MCF 10A (cell line): ENCODE measurements at regions not wholly inside any gene's neighbourhood (a gene's known extent, or its start where the extent isn't known, plus 50 kb on each side); places are given as distances from the start of the nearest gene placed in this dataset.

Experiments used
- BruUV-seq: library from RNA; stranded (reverse); fragments of 400-500 nt; replicated peaks from 2 replicates; lab custom pipeline; 2021; lab: Mats Ljungman, UMichigan
- CTCF ChIA-PET: fragments of 300-600 bp; sonication (Branson Sonifier 250); formaldehyde crosslinking; extraction: SDS; loops from one replicate; lab custom pipeline; 2021; ENCODE audit warnings: antibody characterized with exemption, inconsistent platforms; lab: Yijun Ruan, JAX
- POLR2A ChIA-PET: fragments of 300-600, 350-650 bp; sonication (Branson Sonifier 250); formaldehyde crosslinking; extraction: SDS; loops from one replicate; lab custom pipeline; 2020; ENCODE audit warnings: antibody characterized with exemption, inconsistent platforms; lab: Yijun Ruan, JAX
- DNase-seq: peaks from one replicate; pipeline ENCODE4 v3.0.0-alpha.2; 2018; ENCODE audit not compliant: unreplicated experiment
- H3K27ac Mint-ChIP-seq: one replicate; pipeline ENCODE4 v1.8.0; 2022; ENCODE audit warnings: mild to moderate bottlenecking, low read depth, mixed read lengths; ENCODE audit not compliant: unreplicated experiment
- H3K27me3 Mint-ChIP-seq: one replicate; pipeline ENCODE4 v1.8.0; 2022; ENCODE audit warnings: mixed read lengths; ENCODE audit not compliant: insufficient read depth, unreplicated experiment
- H3K36me3 Mint-ChIP-seq: one replicate; pipeline ENCODE4 v1.8.0; 2022; ENCODE audit warnings: mild to moderate bottlenecking, moderate library complexity, mixed read lengths; ENCODE audit not compliant: insufficient read depth, unreplicated experiment
- H3K4me1 Mint-ChIP-seq: one replicate; pipeline ENCODE4 v1.8.0; 2022; ENCODE audit warnings: mixed read lengths; ENCODE audit not compliant: insufficient read depth, unreplicated experiment
- H3K4me3 Mint-ChIP-seq: one replicate; pipeline ENCODE4 v1.8.0; 2022; ENCODE audit warnings: mild to moderate bottlenecking, moderate library complexity, mixed read lengths; ENCODE audit not compliant: unreplicated experiment
- H3K9me3 Mint-ChIP-seq: one replicate; pipeline ENCODE4 v1.8.0; 2022; ENCODE audit warnings: mixed read lengths; ENCODE audit not compliant: unreplicated experiment
- intact Hi-C: fragments of 100-400 bp; cut with micrococcal nuclease; formaldehyde crosslinking; loops from 2 replicates; pipeline ENCODE4 v1.14.1; 2022
- TF ChIP-seq, protein P1 (sequence below): fragments of 200-600 bp; IDR thresholded peaks from one replicate; pipeline ENCODE4 v1.8.0; 2022; ENCODE audit warnings: antibody characterized with exemption, mild to moderate bottlenecking; ENCODE audit not compliant: unreplicated experiment

GRCh38 chr21:25307489-25307888, 299.8 kb downstream of the MRPL39 start:
- ChIA-PET CTCF (no interaction called here), POLR2A (no interaction called here)
- no peaks in the 10 kb centered on the region for H3K4me1 Mint-ChIP-seq
- no peak overlapping the region for H3K27ac Mint-ChIP-seq
- H3K27me3 Mint-ChIP-seq, result no peaks in the 10 kb centered on the region
- TF ChIP-seq, protein P1, sequence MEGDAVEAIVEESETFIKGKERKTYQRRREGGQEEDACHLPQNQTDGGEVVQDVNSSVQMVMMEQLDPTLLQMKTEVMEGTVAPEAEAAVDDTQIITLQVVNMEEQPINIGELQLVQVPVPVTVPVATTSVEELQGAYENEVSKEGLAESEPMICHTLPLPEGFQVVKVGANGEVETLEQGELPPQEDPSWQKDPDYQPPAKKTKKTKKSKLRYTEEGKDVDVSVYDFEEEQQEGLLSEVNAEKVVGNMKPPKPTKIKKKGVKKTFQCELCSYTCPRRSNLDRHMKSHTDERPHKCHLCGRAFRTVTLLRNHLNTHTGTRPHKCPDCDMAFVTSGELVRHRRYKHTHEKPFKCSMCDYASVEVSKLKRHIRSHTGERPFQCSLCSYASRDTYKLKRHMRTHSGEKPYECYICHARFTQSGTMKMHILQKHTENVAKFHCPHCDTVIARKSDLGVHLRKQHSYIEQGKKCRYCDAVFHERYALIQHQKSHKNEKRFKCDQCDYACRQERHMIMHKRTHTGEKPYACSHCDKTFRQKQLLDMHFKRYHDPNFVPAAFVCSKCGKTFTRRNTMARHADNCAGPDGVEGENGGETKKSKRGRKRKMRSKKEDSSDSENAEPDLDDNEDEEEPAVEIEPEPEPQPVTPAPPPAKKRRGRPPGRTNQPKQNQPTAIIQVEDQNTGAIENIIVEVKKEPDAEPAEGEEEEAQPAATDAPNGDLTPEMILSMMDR, result no peak
- H3K36me3 Mint-ChIP-seq, result no peaks in the 10 kb centered on the region
- BruUV-seq, result no TSS peak
- H3K4me3 Mint-ChIP-seq, result no peak overlapping the region
- peaks cover 15% of the 10 kb centered on the region for H3K9me3 Mint-ChIP-seq
- intact Hi-C loops, result no loop called here
- DNase-seq, result no peak

DNA sequence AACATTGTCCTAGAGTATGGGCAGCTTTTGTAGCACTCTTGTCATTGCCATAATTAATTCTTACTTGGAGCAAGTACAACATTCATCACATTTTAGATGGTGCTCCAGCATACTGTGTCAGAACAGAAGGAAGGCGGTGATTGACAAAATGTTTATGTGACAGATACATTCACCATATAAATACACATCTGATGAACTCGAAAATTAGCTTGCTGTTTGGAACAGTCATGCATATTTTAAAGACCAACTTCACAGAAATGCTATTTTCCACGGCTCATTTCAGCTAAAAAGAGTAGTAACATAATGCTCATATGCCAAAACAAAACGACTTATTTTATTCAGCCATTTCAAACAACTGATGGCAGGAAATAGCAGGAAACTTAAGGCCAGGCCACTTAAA, 302.7 kb downstream of the MRPL39 start:
- Mint-ChIP-seq H3K27me3 (no peaks in the 10 kb centered on the region), H3K4me1 (peaks cover 11% of the 10 kb centered on the region), H3K4me3 (no peak overlapping the region), H3K36me3 (no peaks in the 10 kb centered on the region), H3K27ac (no peak overlapping the region), H3K9me3 (peaks cover 7% of the 10 kb centered on the region)
- intact Hi-C loops, result no loop called here
- ChIA-PET CTCF (no interaction called here), POLR2A (interaction anchor here (0.6 kb wide), 1 partner anchor 55 kb away, joined by 4 read pairs; no protein-coding TSS in a partner anchor)
- TF ChIP-seq, protein P1, result no peak
- no peak for DNase-seq
- no TSS peak for BruUV-seq

DNA sequence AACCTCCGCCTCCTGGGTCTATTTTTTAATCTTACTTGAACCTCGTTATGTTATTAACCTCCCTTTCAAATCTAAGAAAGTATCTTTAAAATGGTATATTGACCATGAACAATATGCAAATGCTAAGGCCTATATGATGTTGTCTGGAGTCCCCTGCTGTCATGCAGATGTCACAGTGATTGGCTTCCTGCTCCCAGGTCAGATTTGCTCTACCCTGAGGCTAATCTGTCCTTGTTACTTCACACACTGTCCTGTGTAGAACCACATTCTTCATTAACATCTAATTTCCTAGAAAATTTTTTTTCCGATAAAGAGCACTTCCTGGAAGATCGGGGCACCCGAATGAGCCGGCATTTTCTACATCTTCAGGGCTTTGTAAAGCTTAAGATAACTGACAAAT, 306.6 kb downstream of the MRPL39 start:
- Mint-ChIP-seq H3K27ac (no peak overlapping the region), H3K4me3 (no peak overlapping the region), H3K36me3 (no peaks in the 10 kb centered on the region), H3K27me3 (no peaks in the 10 kb centered on the region), H3K4me1 (peaks cover 22% of the 10 kb centered on the region), H3K9me3 (peaks cover 7% of the 10 kb centered on the region)
- intact Hi-C loops, result no loop called here
- ChIA-PET CTCF (interaction anchor here (0.6 to 0.9 kb wide), 3 partner anchors 17 to 255 kb away, joined by 3 to 4 read pairs (median 3); no protein-coding TSS in a partner anchor), POLR2A (no interaction called here)
- no TSS peak for BruUV-seq
- TF ChIP-seq, protein P1, result no peak
- no peak for DNase-seq

- no peak for DNase-seq
- no peak overlapping the region for H3K27ac Mint-ChIP-seq
- POLR2A ChIA-PET, result no interaction called here
- no peaks in the 10 kb centered on the region for H3K9me3 Mint-ChIP-seq
- TF ChIP-seq, protein P1, result no peak
- peaks cover 27% of the 10 kb centered on the region for H3K4me1 Mint-ChIP-seq
- no peaks in the 10 kb centered on the region for H3K27me3 Mint-ChIP-seq
- no peaks in the 10 kb centered on the region for H3K36me3 Mint-ChIP-seq
- CTCF ChIA-PET, result interaction anchor here (0.5 to 2.7 kb wide), 4 partner anchors 15 to 171 kb away, joined by 3 to 10 read pairs (median 3); no protein-coding TSS in a partner anchor
- no peak overlapping the region for H3K4me3 Mint-ChIP-seq
- BruUV-seq, result no TSS peak
- intact Hi-C loops, result no loop called here
Measured at GRCh38 chr21:25298512-25299491, 308.5 kb downstream of the MRPL39 start.
